AG09309 (cell line): ENCODE measurements at regions not wholly inside any gene's neighbourhood (a gene's known extent, or its start where the extent isn't known, plus 50 kb on each side); places are given as distances from the start of the nearest gene placed in this dataset.

Source experiments
- DNase-seq: peaks from one replicate; pipeline ENCODE4 v3.0.0-alpha.2; 2010; ENCODE audit warnings: low read depth
- H3K4me3 ChIP-seq: 2 replicates; pipeline ENCODE4 v1.5.1; 2011; ENCODE audit warnings: mild to moderate bottlenecking, low read depth, low read length, moderate library complexity; ENCODE audit not compliant: control insufficient read depth
- CTCF ChIP-seq: IDR thresholded peaks from 2 replicates; pipeline ENCODE4 v1.5.1; 2011; ENCODE audit warnings: mild to moderate bottlenecking, low read depth, low read length, inconsistent platforms; ENCODE audit not compliant: insufficient read depth, control insufficient read depth; ENCODE audit errors: missing control alignments

- DNase-seq = no peak
Measured at GRCh38 chr11:80502511-80502910, 1061.7 kb upstream of the TENM4 start.

GRCh38 chr11:80495116-80495515, 1054.3 kb upstream of the TENM4 start:
- no peak for TF ChIP-seq CTCF
- no peak for DNase-seq

More at GRCh38 chr11:80502511-80502910, 1061.7 kb upstream of the TENM4 start:
- no peak for TF ChIP-seq CTCF
- H3K4me3 ChIP-seq = no peak overlapping the region

GRCh38 chr11:80487952-80488351, 1047.1 kb upstream of the TENM4 start:
- TF ChIP-seq CTCF = no peak
- DNase-seq = no peak
- no peak overlapping the region for H3K4me3 ChIP-seq

More at GRCh38 chr11:80495116-80495515, 1054.3 kb upstream of the TENM4 start:
- no peak overlapping the region for H3K4me3 ChIP-seq

GRCh38 chr11:80486678-80487077, 1045.8 kb upstream of the TENM4 start:
- no peak for TF ChIP-seq CTCF
- H3K4me3 ChIP-seq = no peak overlapping the region
- DNase-seq = no peak

- no peak for TF ChIP-seq CTCF
- no peak overlapping the region for H3K4me3 ChIP-seq
- DNase-seq = no peak
Measured at GRCh38 chr11:80477178-80477577, 1036.3 kb upstream of the TENM4 start.

GRCh38 chr11:80473562-80473961, 1032.7 kb upstream of the TENM4 start:
- no peak for DNase-seq
- no peak overlapping the region for H3K4me3 ChIP-seq
- no peak for TF ChIP-seq CTCF

GRCh38 chr11:80469871-80470270, 1029.0 kb upstream of the TENM4 start:
- no peak for TF ChIP-seq CTCF
- no peak overlapping the region for H3K4me3 ChIP-seq
- DNase-seq = no peak
